ENCODE measurements at regions not wholly inside any gene's neighbourhood (a gene's known extent, or its start where the extent isn't known, plus 50 kb on each side); places are given as distances from the start of the nearest gene placed in this dataset.

DNA sequence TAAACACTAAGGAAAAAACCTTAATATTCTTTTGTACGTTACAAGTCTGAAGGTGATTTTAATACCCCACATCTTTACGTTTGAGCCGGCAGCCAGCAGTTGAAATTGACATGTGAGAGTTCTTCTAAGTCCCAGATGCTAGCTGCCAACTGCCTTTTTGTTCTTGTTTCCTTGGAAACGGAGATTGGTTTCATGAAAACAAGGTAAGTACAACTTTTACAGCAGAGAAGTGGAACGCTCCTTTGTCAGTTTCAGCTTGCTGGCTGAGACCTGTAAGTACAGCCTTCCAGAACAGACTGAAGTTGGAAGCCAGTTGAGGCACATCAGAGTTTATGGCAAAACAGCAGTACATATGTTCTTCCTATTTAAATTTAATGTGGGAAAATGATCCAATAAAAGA, 1018.4 kb upstream of the ARRDC3 start:
- Histone ChIP-seq H3K4me3 (ENCODE audit: low read length in 2 of 2) (no peak overlapping the region), H3K27me3 (ENCODE audit: control insufficient read depth in 2 of 2, insufficient read depth in 1 of 2, low read length in 1 of 2) (no peaks in the 10 kb centered on the region), H3K4me1 (ENCODE audit: control insufficient read depth in 2 of 2, insufficient read depth in 2 of 2, low read length in 2 of 2) (no peaks in the 10 kb centered on the region), H3K9me3 (ENCODE audit: control insufficient read depth in 2 of 2, insufficient read depth in 1 of 2, low read length in 1 of 2) (no peaks in the 10 kb centered on the region), H3K27ac (ENCODE audit: low read depth in 1 of 2, low read length in 1 of 2) (no peak overlapping the region), H3K36me3 (ENCODE audit: control insufficient read depth in 2 of 2, insufficient read depth in 2 of 2, low read length in 1 of 2) (no peaks in the 10 kb centered on the region)
- 79% methylated on average over 5 of the region's 5 CpGs for WGBS
- no peak for DNase-seq (ENCODE audit: low read depth in 6 of 9, low spot score in 9 of 9)

DNA sequence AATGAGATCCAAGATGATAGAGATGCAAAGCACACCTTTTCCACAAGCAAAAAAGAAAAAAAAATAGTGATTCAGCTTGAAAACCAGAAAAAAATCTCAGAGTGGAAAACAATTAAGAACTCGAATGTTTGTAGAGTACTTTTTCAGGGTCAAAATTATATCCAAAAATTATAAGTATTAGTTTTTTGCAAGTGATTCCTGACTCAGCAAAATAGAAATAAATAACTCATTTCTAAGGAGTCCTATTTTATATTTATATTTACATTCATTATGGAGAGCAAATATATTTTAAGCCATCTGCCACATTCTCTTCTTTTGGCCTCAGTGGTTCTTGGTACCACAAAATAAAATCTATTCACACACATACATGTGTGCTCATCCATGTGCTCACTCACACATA, 1011.8 kb upstream of the ARRDC3 start:
- Histone ChIP-seq H3K4me3 (ENCODE audit: low read length in 2 of 2) (no peak overlapping the region), H3K4me1 (ENCODE audit: control insufficient read depth in 2 of 2, insufficient read depth in 2 of 2, low read length in 2 of 2) (no peaks in the 10 kb centered on the region), H3K36me3 (ENCODE audit: control insufficient read depth in 2 of 2, insufficient read depth in 2 of 2, low read length in 1 of 2) (no peaks in the 10 kb centered on the region), H3K9me3 (ENCODE audit: control insufficient read depth in 2 of 2, insufficient read depth in 1 of 2, low read length in 1 of 2) (no peaks in the 10 kb centered on the region), H3K27me3 (ENCODE audit: control insufficient read depth in 2 of 2, insufficient read depth in 1 of 2, low read length in 1 of 2) (no peaks in the 10 kb centered on the region), H3K27ac (ENCODE audit: low read depth in 1 of 2, low read length in 1 of 2) (no peak overlapping the region)
- DNase-seq (ENCODE audit: low read depth in 6 of 9, low spot score in 9 of 9), result no peak
- WGBS, result 91% methylated on average over 1 of the region's 1 CpG

DNA sequence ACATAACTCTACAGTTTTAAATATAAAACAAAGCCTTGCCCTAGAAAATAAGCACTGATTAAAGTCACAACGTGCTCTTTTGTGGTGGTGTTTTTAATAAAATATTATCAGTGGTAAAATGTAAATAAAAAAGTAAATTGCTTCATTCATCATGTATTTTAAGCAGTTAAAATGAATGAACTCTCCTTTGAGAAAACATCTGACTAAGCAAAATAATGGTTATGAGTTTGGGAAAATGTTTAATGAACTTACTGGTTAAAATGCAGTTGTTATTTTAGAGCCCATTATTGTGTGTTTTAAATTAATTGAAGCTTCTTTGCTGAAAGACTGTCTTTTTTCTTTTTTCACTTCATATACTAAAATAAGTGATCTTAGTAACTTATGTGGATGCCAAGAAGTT, 1007.5 kb upstream of the ARRDC3 start:
- 59% methylated on average over 1 of the region's 1 CpG for WGBS
- H3K4me3 ChIP-seq (ENCODE audit: low read length in 2 of 2), result no peak overlapping the region
- H3K4me1 ChIP-seq (ENCODE audit: control insufficient read depth in 2 of 2, insufficient read depth in 2 of 2, low read length in 2 of 2), result no peaks in the 10 kb centered on the region
- no peaks in the 10 kb centered on the region for H3K36me3 ChIP-seq (ENCODE audit: control insufficient read depth in 2 of 2, insufficient read depth in 2 of 2, low read length in 1 of 2)
- no peak for DNase-seq (ENCODE audit: low read depth in 6 of 9, low spot score in 9 of 9)
- H3K9me3 ChIP-seq (ENCODE audit: control insufficient read depth in 2 of 2, insufficient read depth in 1 of 2, low read length in 1 of 2), result no peaks in the 10 kb centered on the region
- no peaks in the 10 kb centered on the region for H3K27me3 ChIP-seq (ENCODE audit: control insufficient read depth in 2 of 2, insufficient read depth in 1 of 2, low read length in 1 of 2)
- H3K27ac ChIP-seq (ENCODE audit: low read depth in 1 of 2, low read length in 1 of 2), result no peak overlapping the region

GRCh38 chr5:92380069-92380770, 997.1 kb upstream of the ARRDC3 start:
- WGBS, result 67% methylated on average over 1 of the region's 1 CpG
- no peaks in the 10 kb centered on the region for H3K36me3 ChIP-seq (ENCODE audit: control insufficient read depth in 2 of 2, insufficient read depth in 2 of 2, low read length in 1 of 2)
- H3K4me3 ChIP-seq (ENCODE audit: low read length in 2 of 2), result no peak overlapping the region
- H3K9me3 ChIP-seq (ENCODE audit: control insufficient read depth in 2 of 2, insufficient read depth in 1 of 2, low read length in 1 of 2), result peaks cover 0 to under 1% of the 10 kb centered on the region in 2 donors
- no peaks in the 10 kb centered on the region for H3K4me1 ChIP-seq (ENCODE audit: control insufficient read depth in 2 of 2, insufficient read depth in 2 of 2, low read length in 2 of 2)
- DNase-seq (ENCODE audit: low read depth in 6 of 9, low spot score in 9 of 9), result no peak
- no peaks in the 10 kb centered on the region for H3K27me3 ChIP-seq (ENCODE audit: control insufficient read depth in 2 of 2, insufficient read depth in 1 of 2, low read length in 1 of 2)
- no peak overlapping the region for H3K27ac ChIP-seq (ENCODE audit: low read depth in 1 of 2, low read length in 1 of 2)

GRCh38 chr5:92378966-92379611, 996.0 kb upstream of the ARRDC3 start:
- H3K4me1 ChIP-seq (ENCODE audit: control insufficient read depth in 2 of 2, insufficient read depth in 2 of 2, low read length in 2 of 2), result no peaks in the 10 kb centered on the region
- H3K27me3 ChIP-seq (ENCODE audit: control insufficient read depth in 2 of 2, insufficient read depth in 1 of 2, low read length in 1 of 2), result no peaks in the 10 kb centered on the region
- no peak overlapping the region for H3K27ac ChIP-seq (ENCODE audit: low read depth in 1 of 2, low read length in 1 of 2)
- peaks cover 0 to 6% of the 10 kb centered on the region in 2 donors for H3K9me3 ChIP-seq (ENCODE audit: control insufficient read depth in 2 of 2, insufficient read depth in 1 of 2, low read length in 1 of 2)
- DNase-seq (ENCODE audit: low read depth in 6 of 9, low spot score in 9 of 9), result no peak
- no peaks in the 10 kb centered on the region for H3K36me3 ChIP-seq (ENCODE audit: control insufficient read depth in 2 of 2, insufficient read depth in 2 of 2, low read length in 1 of 2)
- H3K4me3 ChIP-seq (ENCODE audit: low read length in 2 of 2), result no peak overlapping the region
- WGBS, result 65% methylated on average over 9 of the region's 9 CpGs

- H3K36me3 ChIP-seq (ENCODE audit: control insufficient read depth in 2 of 2, insufficient read depth in 2 of 2, low read length in 1 of 2), result no peaks in the 10 kb centered on the region
Observed at GRCh38 chr5:92374859-92375258, 991.7 kb upstream of the ARRDC3 start.

DNA sequence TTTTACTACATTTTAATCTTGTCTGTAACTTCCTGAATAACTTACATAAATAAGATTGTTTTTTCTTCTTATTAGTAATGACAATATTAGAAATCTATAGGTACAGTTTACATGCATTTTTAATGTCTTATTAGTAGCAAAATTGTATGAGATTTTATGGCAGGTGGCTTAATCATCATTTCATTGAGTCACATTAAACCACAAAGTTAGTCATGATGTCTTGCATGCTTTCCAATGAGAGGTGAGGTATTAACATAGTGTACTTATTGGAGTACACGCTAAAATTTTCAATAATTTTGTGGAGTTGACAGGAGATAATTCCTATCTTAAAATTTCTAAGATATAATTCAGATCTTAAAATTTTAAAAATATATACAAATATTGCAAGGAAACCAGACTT, 989.6 kb upstream of the ARRDC3 start:
- no peaks in the 10 kb centered on the region for H3K36me3 ChIP-seq (ENCODE audit: control insufficient read depth in 2 of 2, insufficient read depth in 2 of 2, low read length in 1 of 2)
- peaks cover 0 to 6% of the 10 kb centered on the region in 2 donors for H3K9me3 ChIP-seq (ENCODE audit: control insufficient read depth in 2 of 2, insufficient read depth in 1 of 2, low read length in 1 of 2)
- 96% methylated on average over 1 of the region's 1 CpG for WGBS
- no peaks in the 10 kb centered on the region for H3K4me1 ChIP-seq (ENCODE audit: control insufficient read depth in 2 of 2, insufficient read depth in 2 of 2, low read length in 2 of 2)
- H3K4me3 ChIP-seq (ENCODE audit: low read length in 2 of 2), result no peak overlapping the region
- H3K27ac ChIP-seq (ENCODE audit: low read depth in 1 of 2, low read length in 1 of 2), result no peak overlapping the region
- no peaks in the 10 kb centered on the region for H3K27me3 ChIP-seq (ENCODE audit: control insufficient read depth in 2 of 2, insufficient read depth in 1 of 2, low read length in 1 of 2)
- DNase-seq (ENCODE audit: low read depth in 6 of 9, low spot score in 9 of 9), result no peak

More at GRCh38 chr5:92374859-92375258, 991.7 kb upstream of the ARRDC3 start:
- Histone ChIP-seq H3K27ac (ENCODE audit: low read depth in 1 of 2, low read length in 1 of 2) (no peak overlapping the region), H3K9me3 (ENCODE audit: control insufficient read depth in 2 of 2, insufficient read depth in 1 of 2, low read length in 1 of 2) (peaks cover 0 to 6% of the 10 kb centered on the region in 2 donors), H3K27me3 (ENCODE audit: control insufficient read depth in 2 of 2, insufficient read depth in 1 of 2, low read length in 1 of 2) (no peaks in the 10 kb centered on the region), H3K4me3 (ENCODE audit: low read length in 2 of 2) (no peak overlapping the region), H3K4me1 (ENCODE audit: control insufficient read depth in 2 of 2, insufficient read depth in 2 of 2, low read length in 2 of 2) (no peaks in the 10 kb centered on the region)
- WGBS, result 96% methylated on average over 20 of the region's 20 CpGs
- no peak for DNase-seq (ENCODE audit: low read depth in 6 of 9, low spot score in 9 of 9)

DNA sequence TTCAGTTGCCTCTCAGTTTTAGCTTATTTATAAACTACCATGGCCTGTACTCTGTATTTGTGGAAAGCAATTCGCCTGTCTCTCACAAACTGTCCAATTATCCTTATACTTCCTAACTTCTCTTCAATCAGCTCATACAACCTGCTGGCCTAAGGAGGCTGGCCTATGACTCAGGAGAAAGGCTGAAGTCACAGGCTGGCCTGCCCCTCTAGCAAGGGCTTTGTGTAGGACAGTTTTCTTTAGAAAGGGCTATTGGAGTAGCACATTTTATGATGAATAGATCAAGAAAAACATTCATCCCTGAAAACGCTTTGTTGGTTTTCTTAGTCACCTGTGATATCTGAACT, 988.7 kb upstream of the ARRDC3 start:
- WGBS, result 92% methylated on average over 2 of the region's 2 CpGs
- H3K9me3 ChIP-seq (ENCODE audit: control insufficient read depth in 2 of 2, insufficient read depth in 1 of 2, low read length in 1 of 2), result peaks cover 0 to 6% of the 10 kb centered on the region in 2 donors
- H3K27me3 ChIP-seq (ENCODE audit: control insufficient read depth in 2 of 2, insufficient read depth in 1 of 2, low read length in 1 of 2), result no peaks in the 10 kb centered on the region
- H3K27ac ChIP-seq (ENCODE audit: low read depth in 1 of 2, low read length in 1 of 2), result no peak overlapping the region
- H3K4me3 ChIP-seq (ENCODE audit: low read length in 2 of 2), result no peak overlapping the region
- no peaks in the 10 kb centered on the region for H3K36me3 ChIP-seq (ENCODE audit: control insufficient read depth in 2 of 2, insufficient read depth in 2 of 2, low read length in 1 of 2)
- no peak for DNase-seq (ENCODE audit: low read depth in 6 of 9, low spot score in 9 of 9)
- H3K4me1 ChIP-seq (ENCODE audit: control insufficient read depth in 2 of 2, insufficient read depth in 2 of 2, low read length in 2 of 2), result no peaks in the 10 kb centered on the region

DNA sequence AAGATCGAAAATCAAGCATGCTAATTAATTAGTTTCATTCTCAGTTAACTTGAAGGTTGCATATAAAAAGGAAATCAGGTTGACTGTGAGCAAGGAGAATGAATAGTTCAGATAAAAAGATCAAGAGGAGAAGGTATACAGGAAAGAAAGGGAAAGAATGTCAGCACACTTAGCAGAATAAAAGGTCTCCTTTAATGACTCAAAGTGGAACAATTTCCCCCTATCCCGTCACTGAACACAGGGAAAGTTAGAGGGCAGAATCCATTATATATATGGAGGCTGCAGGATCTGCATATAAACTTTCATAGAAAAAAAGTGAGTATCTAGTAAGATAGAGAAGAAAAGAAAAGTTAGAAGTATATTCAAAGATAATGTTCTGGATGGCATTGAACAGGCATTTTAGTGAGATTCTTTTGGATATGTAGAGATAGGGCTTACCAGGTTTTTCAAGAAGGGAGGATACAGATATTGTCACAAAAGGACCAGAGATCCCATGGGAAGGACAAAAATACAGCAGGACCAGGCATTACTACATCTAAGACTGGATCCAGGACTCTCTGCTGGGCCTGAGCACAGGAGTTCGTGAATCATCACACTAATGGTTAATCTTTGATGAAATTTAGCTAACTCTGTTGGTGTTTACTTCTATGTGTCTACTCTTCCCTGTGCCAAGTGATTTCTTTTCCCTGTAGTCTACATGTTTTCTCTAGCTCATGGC, 988.2 kb upstream of the ARRDC3 start:
- Histone ChIP-seq H3K4me3 (ENCODE audit: low read length in 2 of 2) (no peak overlapping the region), H3K27ac (ENCODE audit: low read depth in 1 of 2, low read length in 1 of 2) (no peak overlapping the region), H3K27me3 (ENCODE audit: control insufficient read depth in 2 of 2, insufficient read depth in 1 of 2, low read length in 1 of 2) (no peaks in the 10 kb centered on the region), H3K36me3 (ENCODE audit: control insufficient read depth in 2 of 2, insufficient read depth in 2 of 2, low read length in 1 of 2) (no peaks in the 10 kb centered on the region), H3K4me1 (ENCODE audit: control insufficient read depth in 2 of 2, insufficient read depth in 2 of 2, low read length in 2 of 2) (no peaks in the 10 kb centered on the region), H3K9me3 (ENCODE audit: control insufficient read depth in 2 of 2, insufficient read depth in 1 of 2, low read length in 1 of 2) (peaks cover 0 to 6% of the 10 kb centered on the region in 2 donors)
- 86% methylated on average over 3 of the region's 3 CpGs for WGBS
- DNase-seq (ENCODE audit: low read depth in 6 of 9, low spot score in 9 of 9), result no peak
